AML-193 (cell line): ENCODE measurements at regions not wholly inside any gene's neighbourhood (a gene's known extent, or its start where the extent isn't known, plus 50 kb on each side); places are given as distances from the start of the nearest gene placed in this dataset.
"Not testable (repeated sequence)": the region's sequence is repeated elsewhere in the genome, so short reads cannot be mapped to it uniquely, and the experiment has no call there.

ENCODE experiments used
- DNase-seq, 2 experiments: peaks; one replicate each; lab custom pipeline; 2025; lab: John Stamatoyannopoulos, UW

DNA sequence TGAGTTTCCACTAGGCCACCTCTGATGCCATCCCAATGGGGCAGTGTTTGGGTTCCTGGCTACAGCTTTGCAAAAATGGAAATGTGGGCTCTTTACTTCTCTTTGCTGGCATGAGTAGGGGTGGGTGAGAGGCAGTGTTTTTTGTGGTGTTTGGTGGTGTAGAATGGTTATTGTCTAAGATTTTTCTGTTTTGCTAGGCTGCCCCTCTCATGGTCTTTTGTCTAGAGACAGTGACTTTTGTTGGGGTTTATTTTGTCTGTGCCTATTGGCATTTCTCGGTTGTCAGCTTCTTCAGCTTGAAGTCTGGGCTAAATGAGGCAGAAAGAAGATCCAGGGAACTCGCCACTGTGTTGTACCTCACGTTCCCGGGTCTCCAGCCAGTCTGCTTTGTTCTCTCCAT is 112.1 kb downstream of the CENPF start:
- DNase-seq: no peak

DNA sequence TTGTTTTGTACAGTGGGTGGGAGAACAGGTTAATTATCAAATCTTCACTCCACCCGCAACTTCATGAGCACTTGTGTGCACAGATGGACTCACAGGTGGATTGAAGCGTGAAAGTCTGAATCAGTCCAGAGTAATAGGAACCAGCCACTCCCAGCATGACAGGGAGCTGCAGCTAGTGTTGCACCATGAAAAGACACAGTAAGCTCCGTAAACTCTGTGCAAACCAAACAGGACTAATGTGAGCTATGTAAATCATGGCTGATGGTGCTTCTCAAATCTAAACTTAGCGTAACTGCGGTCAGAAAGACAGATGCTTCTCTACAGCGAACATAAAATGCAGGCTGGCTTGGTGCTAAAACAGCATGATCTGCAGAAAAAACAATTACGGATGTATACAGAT is 114.4 kb downstream of the CENPF start:
- no peak for DNase-seq

DNA sequence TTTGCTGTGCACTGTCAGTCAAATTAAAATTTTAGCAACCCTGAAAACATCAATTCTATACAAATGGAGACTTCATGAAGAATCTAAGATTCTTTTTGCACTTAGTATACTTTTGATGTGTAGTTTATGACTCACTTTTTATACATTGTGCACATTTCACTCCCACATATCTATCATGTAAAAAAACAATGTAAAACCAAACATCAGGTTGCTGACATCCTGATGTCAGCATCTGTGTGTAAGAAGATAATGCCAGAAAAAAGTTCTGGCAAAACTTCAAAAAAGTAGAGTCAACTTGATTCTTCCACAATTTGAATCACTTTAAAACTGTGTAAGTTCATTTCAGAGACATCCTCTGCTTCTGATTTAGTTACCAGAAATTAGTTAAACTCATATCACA is 115.7 kb downstream of the CENPF start:
- no peak for DNase-seq

DNA sequence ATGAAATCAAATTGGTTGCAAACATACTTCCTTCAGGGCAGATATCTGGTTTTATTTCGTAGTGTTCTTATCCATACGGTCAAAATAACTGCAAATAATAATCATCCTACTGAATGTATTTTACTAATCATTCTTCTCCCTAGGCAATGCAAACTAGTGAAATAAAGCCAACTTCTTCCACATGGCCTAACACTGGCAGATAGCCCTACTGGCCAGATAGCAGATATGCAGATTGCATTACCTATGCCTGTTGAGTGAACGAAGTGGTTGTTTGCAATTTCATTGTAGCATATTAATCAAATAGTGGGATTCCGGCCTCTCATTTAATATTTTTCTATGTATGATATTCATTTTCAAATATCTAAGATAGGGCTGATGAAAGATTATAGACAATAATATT is 116.2 kb downstream of the CENPF start:
- no peak for DNase-seq

DNA sequence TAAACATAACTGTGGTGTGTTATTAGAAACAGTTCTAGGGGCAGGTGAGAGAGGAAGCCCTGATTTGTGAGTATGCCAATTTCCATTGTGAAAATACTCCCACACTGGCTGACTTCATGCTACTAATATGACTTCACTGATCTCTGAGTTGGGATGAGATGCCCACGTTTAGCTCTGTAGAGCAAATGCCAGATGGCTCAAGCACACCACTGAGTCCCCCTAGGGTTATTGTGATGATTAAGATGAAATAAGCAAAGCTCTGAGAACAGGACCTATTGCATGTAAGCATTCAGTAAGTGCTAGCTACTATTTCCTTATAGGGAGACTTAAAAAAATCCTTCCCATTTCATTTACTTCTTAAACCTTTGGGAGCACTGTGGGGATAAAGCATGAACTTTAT is 117.6 kb downstream of the CENPF start:
- DNase-seq: no peak

DNA sequence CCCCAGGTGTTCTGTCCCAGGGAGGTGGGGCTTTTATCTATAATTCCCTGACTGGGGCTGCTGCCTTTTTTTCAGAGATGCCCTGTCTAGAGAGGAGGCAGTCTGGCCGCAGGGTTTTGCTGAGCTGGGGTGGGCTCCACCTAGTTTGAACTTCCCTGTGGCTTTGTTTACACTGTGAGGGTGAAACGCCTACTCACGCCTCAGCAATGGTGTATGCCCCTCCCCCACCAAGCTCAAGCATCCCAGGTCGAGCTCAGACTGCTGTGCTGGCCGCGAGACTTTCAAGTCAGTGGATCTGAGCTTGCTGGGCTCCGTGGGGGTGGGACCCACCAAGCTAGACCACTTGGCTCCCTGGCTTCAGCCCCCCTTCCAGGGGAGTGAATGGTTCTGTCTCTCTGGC is 124.3 kb downstream of the CENPF start:
- DNase-seq: no peak

GRCh38 chr1:214739621-214740238 is 136.7 kb downstream of the CENPF start:
- DNase-seq: no peak

DNA sequence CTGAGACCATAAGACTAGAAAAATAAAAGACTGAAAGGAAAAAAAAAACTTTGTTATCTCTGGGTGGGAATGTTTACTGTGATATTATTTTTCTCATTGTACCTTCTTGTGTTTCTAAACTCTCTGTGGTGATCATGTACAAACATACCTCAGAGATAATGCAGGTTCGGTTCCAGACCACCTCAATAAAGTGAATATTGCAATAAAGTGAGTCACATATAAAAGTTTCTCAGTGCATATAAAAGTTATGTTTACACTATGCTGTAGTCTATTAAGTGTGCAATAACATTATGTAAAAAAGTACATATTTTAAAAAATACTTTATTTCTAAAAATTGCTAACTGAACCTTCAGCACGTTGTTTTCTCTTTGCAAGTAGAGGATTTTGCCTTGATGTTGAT is 137.5 kb downstream of the CENPF start:
- no peak for DNase-seq

- DNase-seq: no peak
Observed at GRCh38 chr1:214747050-214747635, 144.1 kb downstream of the CENPF start.

- no peak for DNase-seq
Observed at GRCh38 chr1:214753236-214753852, 150.3 kb downstream of the CENPF start.

- DNase-seq: no peak
Observed at GRCh38 chr1:214761030-214761429, 158.0 kb downstream of the CENPF start.

DNA sequence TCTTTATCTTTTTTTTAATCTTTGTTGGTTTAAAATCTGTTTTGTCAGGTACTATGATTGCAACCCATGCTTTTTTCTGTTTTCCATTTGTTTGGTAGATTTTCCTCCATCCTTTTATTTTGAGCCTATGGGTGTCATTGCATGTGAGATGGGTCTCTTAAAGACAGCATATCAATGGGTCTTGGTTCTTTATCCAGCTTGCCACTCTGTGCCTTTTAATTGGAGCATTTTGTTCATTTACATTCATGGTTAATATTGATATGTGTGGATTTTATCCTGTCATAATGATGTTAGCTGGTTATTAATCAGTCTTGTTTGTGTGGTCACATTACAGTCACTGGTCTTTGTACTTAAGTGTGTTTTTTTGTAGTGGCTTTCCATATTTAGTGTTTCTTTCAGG is 159.9 kb downstream of the CENPF start:
- no peak for DNase-seq

- no peak for DNase-seq
Observed at GRCh38 chr1:214764502-214764901, 161.5 kb downstream of the CENPF start.

- no peak for DNase-seq
Observed at GRCh38 chr1:214767221-214767620, 164.2 kb downstream of the CENPF start.

- not testable (repeated sequence) for DNase-seq
Observed at GRCh38 chr1:214769666-214770065, 166.7 kb downstream of the CENPF start.

GRCh38 chr1:214777364-214777763 is 174.4 kb downstream of the CENPF start:
- DNase-seq: no peak

DNA sequence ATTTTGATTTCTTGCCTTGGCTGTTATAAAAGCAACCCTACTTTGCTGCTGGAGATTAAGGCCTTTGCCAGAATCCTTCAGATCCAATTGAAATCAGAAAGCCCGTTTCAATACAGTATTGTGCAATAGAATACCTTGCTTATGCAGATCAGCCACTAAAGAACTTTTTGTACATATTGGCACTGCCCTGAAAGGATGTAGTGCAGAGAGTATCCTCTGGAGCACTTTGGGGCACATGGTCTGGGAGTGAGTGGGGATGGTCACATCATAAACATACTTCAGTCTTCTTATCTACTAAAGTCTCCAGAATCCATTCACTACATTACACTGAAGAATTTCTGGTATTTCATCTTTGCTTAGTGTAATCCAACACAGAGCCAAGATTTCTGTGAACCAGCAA is 189.0 kb downstream of the CENPF start:
- no peak for DNase-seq

- no peak for DNase-seq
Observed at GRCh38 chr1:214792527-214793186, 189.7 kb downstream of the CENPF start.

DNA sequence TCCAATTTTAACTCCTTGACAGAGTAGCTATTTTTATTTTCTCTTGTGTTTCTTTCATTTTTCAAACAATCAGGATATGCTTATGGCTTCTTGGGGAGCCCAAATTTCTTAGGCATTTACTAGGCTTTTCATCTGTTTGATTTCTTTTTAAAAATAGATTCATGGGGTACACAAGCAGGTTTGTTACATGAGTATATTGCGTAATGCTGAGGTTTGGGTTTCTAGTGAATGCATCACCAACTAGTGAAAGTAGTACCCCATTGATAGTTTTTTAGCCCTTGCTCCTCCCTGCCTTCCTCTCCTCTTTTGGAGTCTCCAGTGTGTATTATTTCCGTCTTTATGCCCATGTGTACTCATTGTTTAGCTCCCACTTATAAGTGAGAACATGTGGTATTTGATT is 190.7 kb downstream of the CENPF start:
- DNase-seq: no peak

DNA sequence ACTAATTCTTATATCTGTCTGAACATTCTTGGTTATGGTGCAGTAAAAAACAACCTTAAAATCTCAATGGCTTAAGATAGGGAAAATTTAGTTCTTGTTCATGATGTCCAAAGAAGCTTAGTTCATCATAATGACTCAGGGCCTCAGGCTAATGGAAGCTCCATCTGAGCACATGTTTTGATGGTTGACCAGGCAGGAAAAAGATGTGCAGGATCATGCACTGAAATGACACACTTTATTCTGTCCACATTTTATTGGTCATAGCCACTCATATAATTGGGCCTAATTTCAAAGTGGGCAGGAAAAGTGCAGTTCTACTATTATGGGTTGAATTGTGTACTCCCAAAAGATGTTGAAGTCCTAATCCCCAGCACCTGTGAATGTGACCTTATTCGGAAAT is 198.2 kb downstream of the CENPF start:
- no peak for DNase-seq

GRCh38 chr1:214808845-214809460 is 206.0 kb downstream of the CENPF start:
- DNase-seq: peak; percentile 12 to 30

GRCh38 chr1:214816603-214817002 is 213.6 kb downstream of the CENPF start:
- DNase-seq: no peak
